Activated CD4-positive, alpha-beta T cell treated with anti-CD3 and anti-CD28 coated beads for 1 hour (primary cell): ENCODE measurements at regions not wholly inside any gene's neighbourhood (a gene's known extent, or its start where the extent isn't known, plus 50 kb on each side); places are given as distances from the start of the nearest gene placed in this dataset.
"Not testable (repeated sequence)": the region's sequence is repeated elsewhere in the genome, so short reads cannot be mapped to it uniquely, and the experiment has no call there.

Experiments
- DNase-seq: peaks from one replicate; pipeline ENCODE4 v3.0.0-alpha.2; 2020

GRCh38 chr15:69854001-69854400, 243.7 kb downstream of the TLE3 start:
- DNase-seq, result no peak

DNA sequence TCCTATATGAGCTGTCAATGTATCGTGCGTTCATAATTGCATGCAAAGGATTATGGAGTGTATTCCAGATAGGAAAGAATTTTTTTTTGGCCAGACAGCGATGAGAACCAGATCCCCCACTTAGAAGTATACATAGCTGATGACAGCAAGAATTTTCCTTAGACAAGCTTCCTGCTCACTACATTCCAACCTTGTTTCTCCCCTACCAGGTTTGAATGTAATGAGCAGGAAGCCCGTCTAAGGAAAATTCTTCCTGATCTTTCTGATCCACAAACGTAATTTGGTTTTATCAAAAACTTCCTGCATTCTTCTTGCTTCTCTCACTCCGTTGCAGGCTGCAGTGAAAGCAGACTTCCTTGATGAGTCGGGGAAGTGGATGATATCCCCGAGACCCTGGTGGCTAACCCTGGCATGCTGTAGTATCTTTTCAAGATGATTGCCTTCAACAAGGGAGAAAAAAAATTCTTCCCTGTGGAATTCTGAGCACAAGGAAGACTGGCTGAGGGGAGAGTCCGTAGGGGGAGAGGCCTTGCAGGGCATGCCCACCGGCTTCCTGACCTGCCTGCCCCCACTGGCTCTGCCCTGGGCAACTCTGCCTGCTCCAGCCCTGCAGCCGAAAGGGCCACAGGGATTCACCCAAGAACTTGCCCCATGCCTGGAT, 243.1 kb downstream of the TLE3 start:
- no peak for DNase-seq

DNA sequence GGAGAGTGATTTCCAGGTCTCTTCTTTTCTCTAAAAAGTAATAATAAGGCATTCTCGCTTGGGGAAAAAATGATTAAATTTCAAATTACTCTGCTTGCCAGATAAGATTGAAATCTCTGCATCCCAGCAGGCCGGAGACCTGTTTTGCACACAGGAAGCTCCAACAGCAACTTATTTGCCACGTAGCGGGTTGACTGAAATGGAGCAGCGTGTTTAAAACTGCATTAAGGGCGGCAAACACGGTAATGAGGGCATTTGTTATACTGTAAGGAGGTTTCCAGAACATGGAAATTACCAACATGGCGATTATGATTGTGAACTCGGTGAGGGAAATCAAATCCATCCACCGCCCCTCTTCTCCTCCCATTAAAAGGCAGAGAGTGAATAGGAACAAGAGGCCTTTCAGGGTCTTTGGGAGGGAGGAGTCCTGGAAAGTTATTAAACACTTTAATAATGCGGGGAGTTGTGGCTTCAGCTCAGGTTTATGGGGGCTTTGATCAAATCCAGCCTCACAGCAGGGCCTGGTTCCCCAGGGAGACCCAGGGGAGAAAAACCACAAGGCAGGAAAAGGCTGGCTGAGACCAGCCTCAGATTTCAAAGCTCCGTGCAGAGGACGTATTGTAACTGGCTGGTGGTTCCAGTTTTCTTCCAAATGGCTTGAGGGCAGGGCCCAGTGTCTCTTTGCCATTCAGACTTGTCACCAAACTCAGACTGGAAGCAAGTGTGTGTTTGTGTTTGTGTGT, 242.3 kb downstream of the TLE3 start:
- DNase-seq, result no peak

- no peak for DNase-seq
Observed at GRCh38 chr15:69857250-69857649, 240.5 kb downstream of the TLE3 start.

GRCh38 chr15:69857686-69858391, 239.9 kb downstream of the TLE3 start:
- DNase-seq, result no peak

- no peak for DNase-seq
Observed at GRCh38 chr15:69858456-69858855, 239.3 kb downstream of the TLE3 start.

GRCh38 chr15:69859866-69860265, 237.9 kb downstream of the TLE3 start:
- no peak for DNase-seq

DNA sequence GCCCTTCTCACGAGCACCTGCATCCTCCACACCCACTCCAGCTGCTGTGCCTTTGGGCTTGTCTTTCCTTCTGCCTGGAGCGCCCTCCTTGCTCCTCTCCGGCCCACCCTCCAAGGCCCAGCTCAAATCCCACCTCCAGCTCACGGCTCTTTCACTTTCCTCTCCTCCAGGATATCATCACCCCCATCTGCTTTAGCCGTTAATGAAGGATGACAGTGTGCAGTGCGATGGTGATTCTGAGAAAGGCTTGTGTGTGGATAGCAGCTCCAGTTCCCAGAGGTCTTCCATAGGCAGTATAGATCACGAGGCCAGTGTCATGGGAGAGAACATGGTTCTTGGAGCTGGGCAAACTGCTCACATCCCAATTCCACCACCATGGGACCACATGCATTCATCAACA, 237.4 kb downstream of the TLE3 start:
- no peak for DNase-seq

- DNase-seq, result no peak
Observed at GRCh38 chr15:69860921-69861320, 236.8 kb downstream of the TLE3 start.

GRCh38 chr15:69861331-69862171, 236.2 kb downstream of the TLE3 start:
- no peak for DNase-seq

DNA sequence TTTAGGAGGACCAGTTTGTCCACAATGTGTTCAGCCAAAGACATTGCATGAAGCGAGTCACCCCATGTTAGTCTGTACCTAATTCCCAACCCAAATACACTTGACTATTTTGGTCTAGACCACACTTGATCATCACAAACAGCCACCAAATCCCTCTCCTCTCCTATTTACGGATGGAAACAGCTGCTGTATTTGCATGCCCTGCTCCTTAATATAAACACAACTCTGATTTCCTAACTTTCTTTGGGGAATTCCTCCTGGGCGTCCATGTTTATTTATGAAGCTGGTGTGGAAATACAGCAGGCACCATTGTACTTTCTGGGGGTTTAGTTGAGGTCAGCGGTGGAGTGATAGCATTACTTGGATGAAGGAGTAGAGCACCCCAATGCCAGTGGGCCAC, 235.2 kb downstream of the TLE3 start:
- DNase-seq, result no peak

DNA sequence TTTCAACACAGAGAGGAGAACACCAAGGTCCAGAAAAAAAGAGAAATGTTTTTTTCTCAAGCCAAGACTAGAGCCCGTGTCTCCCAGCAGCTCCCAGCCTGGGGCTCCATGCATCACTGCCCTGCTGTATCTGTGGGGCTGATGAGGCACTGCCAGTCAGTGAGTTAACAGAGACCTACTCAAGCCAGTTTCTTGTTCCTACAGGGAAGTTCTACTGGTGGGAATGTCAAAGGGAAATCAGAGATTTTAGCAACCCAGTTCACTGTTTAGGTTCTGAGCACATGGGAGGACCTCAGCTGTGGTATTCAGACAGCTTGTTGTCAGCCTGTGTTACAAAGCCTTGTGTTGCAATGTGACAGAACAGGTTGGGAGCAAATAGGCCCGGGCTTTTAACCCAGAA, 234.3 kb downstream of the TLE3 start:
- no peak for DNase-seq

GRCh38 chr15:69865369-69865768, 232.3 kb downstream of the TLE3 start:
- DNase-seq, result no peak

DNA sequence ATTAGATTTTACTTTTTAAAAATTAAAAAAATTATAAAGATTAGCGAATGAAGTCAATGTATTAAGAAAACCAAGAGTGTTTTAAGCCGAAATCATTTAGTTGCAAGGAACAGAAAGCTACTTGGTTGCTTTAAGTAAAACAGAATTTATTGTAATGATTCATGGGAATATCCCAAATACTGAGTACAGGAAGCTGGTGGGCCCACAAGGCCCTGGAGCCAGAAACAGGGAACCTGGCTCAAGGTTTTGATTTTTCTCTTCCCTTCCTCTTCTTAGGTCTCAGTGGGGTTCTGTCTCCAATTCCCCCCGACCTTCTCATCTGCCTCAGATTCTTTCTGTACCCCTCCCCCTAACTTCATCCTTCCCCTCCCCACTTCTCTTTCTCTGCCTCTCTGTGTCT, 229.0 kb downstream of the TLE3 start:
- no peak for DNase-seq

- no peak for DNase-seq
Observed at GRCh38 chr15:69869291-69869690, 228.4 kb downstream of the TLE3 start.

- no peak for DNase-seq
Observed at GRCh38 chr15:69869881-69870505, 227.7 kb downstream of the TLE3 start.

GRCh38 chr15:69871511-69872134, 226.1 kb downstream of the TLE3 start:
- no peak for DNase-seq

DNA sequence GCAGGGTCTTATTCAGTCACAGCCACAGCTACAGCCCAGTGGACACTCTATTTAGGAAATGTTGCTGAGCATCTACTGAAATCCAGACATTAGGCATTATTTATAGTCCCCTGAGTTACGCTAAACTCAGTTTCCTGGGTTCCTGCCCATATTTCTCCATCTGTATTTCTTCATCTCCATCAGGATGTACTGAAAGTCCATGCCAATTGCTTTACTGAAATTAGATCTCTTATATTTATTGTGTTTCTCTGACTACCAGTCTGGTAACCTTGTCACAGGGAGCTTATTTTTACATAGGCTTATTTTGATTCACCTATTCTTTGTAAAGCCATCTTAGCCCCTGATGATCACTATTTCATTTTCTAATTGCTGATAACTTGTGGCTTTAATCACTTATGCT, 223.9 kb downstream of the TLE3 start:
- no peak for DNase-seq

DNA sequence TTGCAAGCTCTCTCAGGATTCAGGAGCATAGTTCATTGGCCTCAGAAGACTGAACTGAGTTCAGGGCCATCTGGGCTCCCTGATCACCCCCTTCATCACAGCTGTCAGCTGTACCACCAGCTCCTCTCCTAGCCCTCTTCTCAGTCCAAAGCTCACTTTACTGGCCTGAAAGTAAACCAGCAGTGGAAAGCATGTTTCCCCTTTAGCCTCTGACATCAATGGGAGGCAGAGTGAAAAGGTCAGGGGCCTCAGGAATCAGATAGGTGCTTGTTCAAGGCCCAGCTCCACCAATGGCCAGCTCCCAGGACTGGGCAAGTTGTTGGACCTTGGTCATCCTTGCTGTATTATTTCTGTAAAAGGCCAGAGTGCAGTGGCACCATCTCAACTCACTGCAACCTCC, 223.4 kb downstream of the TLE3 start:
- no peak for DNase-seq

DNA sequence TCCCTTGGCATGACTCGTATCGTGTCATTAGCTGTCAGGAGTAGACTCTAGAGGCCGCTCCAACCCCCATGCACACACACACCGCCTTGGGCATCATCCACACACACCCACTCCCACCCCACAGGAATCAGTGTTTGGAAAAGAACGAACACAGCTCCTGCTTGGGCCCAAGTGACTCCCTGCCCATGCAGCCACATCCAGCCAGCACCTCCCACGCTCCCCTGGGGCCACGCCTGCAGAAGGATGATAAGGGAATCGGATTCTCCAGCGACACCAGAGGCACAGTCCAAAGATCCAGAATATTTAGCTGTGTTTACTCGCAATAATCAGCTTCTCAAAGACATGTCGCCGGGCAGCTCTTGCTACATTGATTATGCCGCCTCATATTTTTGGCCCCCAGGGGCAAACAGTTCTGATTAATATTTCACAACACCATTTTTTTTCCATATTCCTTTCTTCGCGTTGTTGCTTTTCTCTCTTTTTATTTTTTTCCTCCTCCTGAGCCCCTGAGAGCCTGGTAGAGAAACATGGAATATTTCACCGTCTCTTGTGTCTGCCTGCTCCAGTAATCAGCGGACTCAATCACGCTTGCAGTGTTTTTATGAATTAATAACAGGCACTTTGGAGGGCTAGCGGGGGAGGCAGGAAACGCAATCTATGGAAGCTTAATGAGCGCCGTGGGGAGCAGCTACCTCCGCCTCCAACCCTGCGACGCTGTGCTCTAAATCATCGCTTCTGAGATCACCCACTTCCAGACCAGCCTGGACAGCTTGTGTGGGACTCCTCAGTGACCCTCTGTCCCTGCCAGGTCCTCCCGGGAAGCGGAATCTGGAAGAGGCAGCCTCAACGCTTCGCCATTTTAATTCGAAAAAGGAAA, 221.4 kb downstream of the TLE3 start:
- DNase-seq, result no peak

DNA sequence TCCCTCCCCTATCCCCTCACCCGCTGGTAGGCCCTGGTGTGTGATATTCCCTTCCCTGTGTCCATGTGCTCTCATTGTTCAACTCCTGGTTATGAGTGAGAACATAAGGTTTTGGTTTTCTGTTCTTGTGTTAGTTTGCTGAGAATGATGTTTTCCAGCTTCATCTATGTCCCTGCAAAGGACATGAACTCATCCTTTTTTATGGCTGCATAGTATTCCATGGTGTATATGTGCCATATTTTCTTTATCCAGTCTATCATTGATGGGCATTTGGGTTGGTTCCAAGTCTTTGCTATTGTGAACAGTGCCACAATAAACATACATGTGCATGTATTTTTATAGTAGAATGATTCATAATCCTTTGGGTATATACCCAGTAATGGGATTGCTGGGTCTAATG, 217.8 kb downstream of the TLE3 start:
- DNase-seq, result not testable (repeated sequence)
